DOHH2 (cell line): ENCODE measurements at regions not wholly inside any gene's neighbourhood (a gene's known extent, or its start where the extent isn't known, plus 50 kb on each side); places are given as distances from the start of the nearest gene placed in this dataset.

Source experiments
- CTCF ChIP-seq: fragments of 200-600 bp; sonication (generic); IDR thresholded peaks from one replicate; pipeline ENCODE4 v1.5.1; 2014; ENCODE audit warnings: antibody characterized with exemption, mild to moderate bottlenecking, low read depth, low read length; ENCODE audit not compliant: poor library complexity, severe bottlenecking
- EZH2phosphoT487 ChIP-seq: fragments of 200-600 bp; sonication (generic); IDR thresholded peaks from 2 replicates; pipeline ENCODE4 v1.6.1; 2017; ENCODE audit warnings: borderline replicate concordance, mild to moderate bottlenecking, antibody characterized with exemption, low read length, moderate library complexity, mixed read lengths

- TF ChIP-seq CTCF (no peak), EZH2phosphoT487 (no peak)
These were observed 820.7 kb upstream of the TYRP1 start for GRCh38 chr9:11872471-11872870.
